ENCODE measurements at regions not wholly inside any gene's neighbourhood (a gene's known extent, or its start where the extent isn't known, plus 50 kb on each side); places are given as distances from the start of the nearest gene placed in this dataset.

DNA sequence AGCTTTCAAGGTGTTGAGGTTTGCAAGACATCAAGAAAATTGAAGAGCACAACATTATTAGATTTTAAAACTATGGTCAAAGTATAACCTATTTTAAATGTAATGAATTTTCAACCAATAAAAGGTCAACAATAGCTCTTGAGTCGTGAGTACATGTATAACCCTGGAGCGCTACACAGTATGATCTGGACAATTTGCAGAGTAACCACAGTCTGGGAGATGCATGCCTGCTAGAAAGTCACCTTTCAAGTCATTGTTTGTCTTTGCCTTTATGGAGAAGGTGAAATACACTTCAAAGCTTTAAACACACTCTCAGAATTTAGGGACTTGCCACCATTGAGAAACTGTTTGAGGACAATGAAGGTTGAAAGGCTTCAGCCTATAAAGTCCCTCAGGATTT, 112.6 kb upstream of the ALCAM start:
- TF ChIP-seq, protein P1, sequence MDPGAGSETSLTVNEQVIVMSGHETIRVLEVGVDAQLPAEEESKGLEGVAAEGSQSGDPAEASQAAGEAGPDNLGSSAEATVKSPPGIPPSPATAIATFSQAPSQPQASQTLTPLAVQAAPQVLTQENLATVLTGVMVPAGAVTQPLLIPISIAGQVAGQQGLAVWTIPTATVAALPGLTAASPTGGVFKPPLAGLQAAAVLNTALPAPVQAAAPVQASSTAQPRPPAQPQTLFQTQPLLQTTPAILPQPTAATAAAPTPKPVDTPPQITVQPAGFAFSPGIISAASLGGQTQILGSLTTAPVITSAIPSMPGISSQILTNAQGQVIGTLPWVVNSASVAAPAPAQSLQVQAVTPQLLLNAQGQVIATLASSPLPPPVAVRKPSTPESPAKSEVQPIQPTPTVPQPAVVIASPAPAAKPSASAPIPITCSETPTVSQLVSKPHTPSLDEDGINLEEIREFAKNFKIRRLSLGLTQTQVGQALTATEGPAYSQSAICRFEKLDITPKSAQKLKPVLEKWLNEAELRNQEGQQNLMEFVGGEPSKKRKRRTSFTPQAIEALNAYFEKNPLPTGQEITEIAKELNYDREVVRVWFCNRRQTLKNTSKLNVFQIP (CRISPR knock-in tag; IDR thresholded peaks at IDR 0.05; ENCODE audit: borderline replicate concordance, low read depth): no peak
- TF ChIP-seq TCF4 (CRISPR knock-in tag; IDR thresholded peaks at IDR 0.05; ENCODE audit: borderline replicate concordance) (no peak), ZNF565 (CRISPR knock-in tag; conservative IDR thresholded peaks at IDR 0.05; ENCODE audit: low read depth) (no peak), ZNF8 (CRISPR knock-in tag; IDR thresholded peaks at IDR 0.05) (no peak), RARB (CRISPR knock-in tag; IDR thresholded peaks at IDR 0.05) (no peak), TOX (CRISPR knock-in tag; IDR thresholded peaks at IDR 0.05; ENCODE audit: borderline replicate concordance) (no peak)
- TF ChIP-seq, protein P2, sequence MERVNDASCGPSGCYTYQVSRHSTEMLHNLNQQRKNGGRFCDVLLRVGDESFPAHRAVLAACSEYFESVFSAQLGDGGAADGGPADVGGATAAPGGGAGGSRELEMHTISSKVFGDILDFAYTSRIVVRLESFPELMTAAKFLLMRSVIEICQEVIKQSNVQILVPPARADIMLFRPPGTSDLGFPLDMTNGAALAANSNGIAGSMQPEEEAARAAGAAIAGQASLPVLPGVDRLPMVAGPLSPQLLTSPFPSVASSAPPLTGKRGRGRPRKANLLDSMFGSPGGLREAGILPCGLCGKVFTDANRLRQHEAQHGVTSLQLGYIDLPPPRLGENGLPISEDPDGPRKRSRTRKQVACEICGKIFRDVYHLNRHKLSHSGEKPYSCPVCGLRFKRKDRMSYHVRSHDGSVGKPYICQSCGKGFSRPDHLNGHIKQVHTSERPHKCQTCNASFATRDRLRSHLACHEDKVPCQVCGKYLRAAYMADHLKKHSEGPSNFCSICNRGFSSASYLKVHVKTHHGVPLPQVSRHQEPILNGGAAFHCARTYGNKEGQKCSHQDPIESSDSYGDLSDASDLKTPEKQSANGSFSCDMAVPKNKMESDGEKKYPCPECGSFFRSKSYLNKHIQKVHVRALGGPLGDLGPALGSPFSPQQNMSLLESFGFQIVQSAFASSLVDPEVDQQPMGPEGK (CRISPR knock-in tag; IDR thresholded peaks at IDR 0.05; ENCODE audit: borderline replicate concordance): no peak
- no peak for ATAC-seq

DNA sequence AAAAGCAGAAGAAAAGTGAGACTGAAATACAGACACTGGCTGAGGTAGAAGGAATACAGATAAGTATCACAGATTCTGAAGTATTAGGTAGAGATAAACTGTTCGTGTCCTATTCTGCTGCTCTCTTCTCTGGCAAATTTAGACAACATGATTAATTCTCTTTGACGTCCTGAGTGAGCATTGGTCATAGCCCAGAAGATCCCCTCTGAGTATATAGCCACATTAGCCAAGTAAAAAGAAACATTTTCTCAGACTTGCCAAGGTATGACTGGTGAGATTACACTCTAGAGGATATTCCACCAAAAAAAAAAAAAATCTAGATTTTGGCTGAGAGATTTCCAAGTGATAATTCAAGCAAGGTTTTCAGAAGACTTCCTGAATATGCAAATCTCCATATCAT, 111.4 kb upstream of the ALCAM start:
- ATAC-seq: peak; percentile 53
- TF ChIP-seq CREB5 (CRISPR knock-in tag; IDR thresholded peaks at IDR 0.05; ENCODE audit: low read depth): no peak
- TF ChIP-seq TOX (CRISPR knock-in tag; IDR thresholded peaks at IDR 0.05; ENCODE audit: borderline replicate concordance): no peak
- TF ChIP-seq RARB (CRISPR knock-in tag; IDR thresholded peaks at IDR 0.05): no peak
- no peak for TF ChIP-seq ZNF8 (CRISPR knock-in tag; IDR thresholded peaks at IDR 0.05)
- TF ChIP-seq ARNTL (CRISPR knock-in tag; IDR thresholded peaks at IDR 0.05; ENCODE audit: borderline replicate concordance, low read depth): no peak
- no peak for TF ChIP-seq CSDC2 (CRISPR knock-in tag; IDR thresholded peaks at IDR 0.05)
- TF ChIP-seq SNAI2 (CRISPR knock-in tag; IDR thresholded peaks at IDR 0.05): no peak
- no peak for TF ChIP-seq ISL1 (CRISPR knock-in tag; IDR thresholded peaks at IDR 0.05)
- no peak for TF ChIP-seq ESRRG (CRISPR knock-in tag; IDR thresholded peaks at IDR 0.05)
- TF ChIP-seq GLIS3 (CRISPR knock-in tag; IDR thresholded peaks at IDR 0.05): no peak
- TF ChIP-seq, protein P3, sequence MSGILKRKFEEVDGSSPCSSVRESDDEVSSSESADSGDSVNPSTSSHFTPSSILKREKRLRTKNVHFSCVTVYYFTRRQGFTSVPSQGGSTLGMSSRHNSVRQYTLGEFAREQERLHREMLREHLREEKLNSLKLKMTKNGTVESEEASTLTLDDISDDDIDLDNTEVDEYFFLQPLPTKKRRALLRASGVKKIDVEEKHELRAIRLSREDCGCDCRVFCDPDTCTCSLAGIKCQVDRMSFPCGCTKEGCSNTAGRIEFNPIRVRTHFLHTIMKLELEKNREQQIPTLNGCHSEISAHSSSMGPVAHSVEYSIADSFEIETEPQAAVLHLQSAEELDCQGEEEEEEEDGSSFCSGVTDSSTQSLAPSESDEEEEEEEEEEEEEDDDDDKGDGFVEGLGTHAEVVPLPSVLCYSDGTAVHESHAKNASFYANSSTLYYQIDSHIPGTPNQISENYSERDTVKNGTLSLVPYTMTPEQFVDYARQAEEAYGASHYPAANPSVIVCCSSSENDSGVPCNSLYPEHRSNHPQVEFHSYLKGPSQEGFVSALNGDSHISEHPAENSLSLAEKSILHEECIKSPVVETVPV (CRISPR knock-in tag; IDR thresholded peaks at IDR 0.05): no peak
- TF ChIP-seq, protein P4, sequence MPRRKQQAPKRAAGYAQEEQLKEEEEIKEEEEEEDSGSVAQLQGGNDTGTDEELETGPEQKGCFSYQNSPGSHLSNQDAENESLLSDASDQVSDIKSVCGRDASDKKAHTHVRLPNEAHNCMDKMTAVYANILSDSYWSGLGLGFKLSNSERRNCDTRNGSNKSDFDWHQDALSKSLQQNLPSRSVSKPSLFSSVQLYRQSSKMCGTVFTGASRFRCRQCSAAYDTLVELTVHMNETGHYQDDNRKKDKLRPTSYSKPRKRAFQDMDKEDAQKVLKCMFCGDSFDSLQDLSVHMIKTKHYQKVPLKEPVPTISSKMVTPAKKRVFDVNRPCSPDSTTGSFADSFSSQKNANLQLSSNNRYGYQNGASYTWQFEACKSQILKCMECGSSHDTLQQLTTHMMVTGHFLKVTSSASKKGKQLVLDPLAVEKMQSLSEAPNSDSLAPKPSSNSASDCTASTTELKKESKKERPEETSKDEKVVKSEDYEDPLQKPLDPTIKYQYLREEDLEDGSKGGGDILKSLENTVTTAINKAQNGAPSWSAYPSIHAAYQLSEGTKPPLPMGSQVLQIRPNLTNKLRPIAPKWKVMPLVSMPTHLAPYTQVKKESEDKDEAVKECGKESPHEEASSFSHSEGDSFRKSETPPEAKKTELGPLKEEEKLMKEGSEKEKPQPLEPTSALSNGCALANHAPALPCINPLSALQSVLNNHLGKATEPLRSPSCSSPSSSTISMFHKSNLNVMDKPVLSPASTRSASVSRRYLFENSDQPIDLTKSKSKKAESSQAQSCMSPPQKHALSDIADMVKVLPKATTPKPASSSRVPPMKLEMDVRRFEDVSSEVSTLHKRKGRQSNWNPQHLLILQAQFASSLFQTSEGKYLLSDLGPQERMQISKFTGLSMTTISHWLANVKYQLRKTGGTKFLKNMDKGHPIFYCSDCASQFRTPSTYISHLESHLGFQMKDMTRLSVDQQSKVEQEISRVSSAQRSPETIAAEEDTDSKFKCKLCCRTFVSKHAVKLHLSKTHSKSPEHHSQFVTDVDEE (CRISPR knock-in tag; IDR thresholded peaks at IDR 0.05): no peak
- no peak for TF ChIP-seq ZFP3 (CRISPR knock-in tag; IDR thresholded peaks at IDR 0.05)
- TF ChIP-seq, protein P1 (CRISPR knock-in tag; IDR thresholded peaks at IDR 0.05; ENCODE audit: borderline replicate concordance, low read depth): no peak
- TF ChIP-seq, protein P2 (CRISPR knock-in tag; IDR thresholded peaks at IDR 0.05; ENCODE audit: borderline replicate concordance): no peak
- no peak for TF ChIP-seq ZNF565 (CRISPR knock-in tag; conservative IDR thresholded peaks at IDR 0.05; ENCODE audit: low read depth)
- no peak for TF ChIP-seq ZFP30 (CRISPR knock-in tag; IDR thresholded peaks at IDR 0.05)
- no peak for TF ChIP-seq ZC3H10 (CRISPR knock-in tag; IDR thresholded peaks at IDR 0.05)
- no peak for TF ChIP-seq PPARA (CRISPR knock-in tag; IDR thresholded peaks at IDR 0.05; ENCODE audit: borderline replicate concordance)
- no peak for TF ChIP-seq OSR1 (CRISPR knock-in tag; IDR thresholded peaks at IDR 0.05)
